Caco-2 (cell line): ENCODE measurements at regions not wholly inside any gene's neighbourhood (a gene's known extent, or its start where the extent isn't known, plus 50 kb on each side); places are given as distances from the start of the nearest gene placed in this dataset.

Source experiments
- BruUV-seq: library from RNA; stranded (reverse); fragments of 400-500 nt; replicated peaks from 2 replicates; lab custom pipeline; 2021; lab: Mats Ljungman, UMichigan
- CTCF ChIA-PET: fragments of 300-600 bp; sonication (Branson Sonifier 250); formaldehyde crosslinking; loops from one replicate; lab custom pipeline; 2022; ENCODE audit warnings: antibody characterized with exemption; lab: Charles Lee
- POLR2A ChIA-PET: fragments of 300-600 bp; sonication (Branson Sonifier 250); formaldehyde crosslinking; loops from one replicate; lab custom pipeline; 2022; ENCODE audit warnings: antibody characterized with exemption; lab: Charles Lee
- DNase-seq, 2 experiments: peaks; one replicate each; pipeline versions ENCODE4 v3.0.0 to v3.0.0-alpha.2; 2020 to 2022
- H3K27me3 ChIP-seq: replicated peaks from 2 replicates; pipeline ENCODE4 v1.6.0; 2011; ENCODE audit warnings: low read length; ENCODE audit not compliant: control insufficient read depth, insufficient read depth
- H3K36me3 ChIP-seq: 2 replicates; pipeline ENCODE4 v1.5.1; 2011; ENCODE audit warnings: low read length; ENCODE audit not compliant: control insufficient read depth, insufficient read depth
- H3K4me1 ChIP-seq: fragments of 250-450 bp; sonication (Bioruptor Pico); 2 replicates; pipeline ENCODE4 v1.5.1; 2020; ENCODE audit warnings: mild to moderate bottlenecking
- H3K4me3 ChIP-seq: 2 replicates; pipeline ENCODE4 v1.5.1; 2011; ENCODE audit warnings: low read depth, mild to moderate bottlenecking, control low read depth, low read length
- H3K9me3 ChIP-seq: fragments of 250-450 bp; sonication (Bioruptor Pico); 2 replicates; pipeline ENCODE4 v1.5.1; 2020; ENCODE audit warnings: mild to moderate bottlenecking, moderate library complexity
- H3K27ac Mint-ChIP-seq: one replicate; pipeline ENCODE4 v1.8.0; 2022; ENCODE audit warnings: mixed read lengths; ENCODE audit not compliant: unreplicated experiment
- H3K27me3 Mint-ChIP-seq: one replicate; pipeline ENCODE4 v1.8.0; 2022; ENCODE audit warnings: mixed read lengths; ENCODE audit not compliant: insufficient read depth, unreplicated experiment
- H3K36me3 Mint-ChIP-seq: one replicate; pipeline ENCODE4 v1.8.0; 2022; ENCODE audit warnings: mild to moderate bottlenecking, mixed read lengths; ENCODE audit not compliant: insufficient read depth, unreplicated experiment
- H3K4me1 Mint-ChIP-seq: one replicate; pipeline ENCODE4 v1.8.0; 2022; ENCODE audit warnings: low read depth, mixed read lengths; ENCODE audit not compliant: unreplicated experiment
- H3K4me3 Mint-ChIP-seq: one replicate; pipeline ENCODE4 v1.8.0; 2022; ENCODE audit warnings: mild to moderate bottlenecking, moderate library complexity, mixed read lengths; ENCODE audit not compliant: unreplicated experiment
- H3K9me3 Mint-ChIP-seq: one replicate; pipeline ENCODE4 v1.8.0; 2022; ENCODE audit warnings: mixed read lengths; ENCODE audit not compliant: unreplicated experiment
- intact Hi-C: fragments of 100-400 bp; cut with micrococcal nuclease; formaldehyde crosslinking; loops from one replicate; pipeline ENCODE4 v1.10.0; 2022; ENCODE audit not compliant: unreplicated experiment
- TF ChIP-seq, protein P1 (sequence below), 2 experiments: fragments of 200-600 bp in 1 of 2; IDR thresholded peaks; 1 replicate in 1 of 2; 2 replicates in 1 of 2; pipeline versions ENCODE4 v1.5.1 to v1.8.0; 2011 to 2022; ENCODE audit warnings: antibody characterized with exemption in 1 of 2, control low read depth in 1 of 2, inconsistent platforms in 1 of 2, low read depth in 1 of 2, low read length in 1 of 2, mild to moderate bottlenecking in 1 of 2, moderate library complexity in 1 of 2; ENCODE audit not compliant: insufficient read depth in 1 of 2, severe bottlenecking in 1 of 2, unreplicated experiment in 1 of 2

DNA sequence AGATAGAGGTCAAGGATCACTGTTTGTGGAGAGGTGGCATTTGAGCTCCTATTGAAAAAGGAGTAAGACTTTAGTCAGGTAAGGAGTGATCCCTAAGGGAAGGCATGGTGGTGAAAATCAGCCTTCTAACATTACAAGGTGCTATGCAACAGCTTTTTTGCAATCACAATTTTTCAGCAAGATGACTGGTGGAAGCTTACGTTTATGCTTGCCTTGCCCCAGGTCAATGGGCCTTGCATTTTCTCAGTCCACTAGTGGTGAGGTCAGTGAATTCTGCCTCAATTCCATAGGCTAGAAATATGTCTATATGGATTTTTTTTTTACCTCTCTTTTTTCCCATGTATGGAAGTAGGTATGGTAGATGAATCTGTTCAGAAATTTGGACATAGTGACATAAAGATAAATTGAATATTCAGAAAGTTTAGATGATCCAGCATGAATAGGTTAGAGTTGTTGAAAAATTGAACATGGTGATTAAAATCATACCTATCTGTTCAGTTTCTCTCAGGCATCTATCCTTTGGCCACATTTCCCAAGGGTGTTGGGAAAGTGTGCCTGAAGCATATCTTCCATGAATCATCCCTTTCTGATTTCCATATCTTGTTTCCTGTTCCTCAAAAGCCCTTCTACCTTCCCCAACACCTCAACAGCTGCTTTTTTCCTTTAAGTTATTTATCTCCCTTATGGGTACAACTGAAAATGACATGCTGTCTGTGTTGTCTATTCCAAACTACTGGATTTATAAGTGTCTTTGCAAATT lies 71.9 kb upstream of the PTPRZ1 start:
- Mint-ChIP-seq H3K27me3 (no peaks in the 10 kb centered on the region), H3K9me3 (no peaks in the 10 kb centered on the region), H3K4me3 (no peak overlapping the region), H3K36me3 (no peaks in the 10 kb centered on the region), H3K4me1 (no peaks in the 10 kb centered on the region), H3K27ac (no peak overlapping the region)
- no peak for DNase-seq
- intact Hi-C loops: no loop called here
- H3K4me1 ChIP-seq: no peaks in the 10 kb centered on the region
- no peaks in the 10 kb centered on the region for H3K36me3 ChIP-seq
- ChIA-PET CTCF (no interaction called here), POLR2A (no interaction called here)
- no peak overlapping the region for H3K4me3 ChIP-seq
- H3K9me3 ChIP-seq: no peaks in the 10 kb centered on the region
- TF ChIP-seq, protein P1, sequence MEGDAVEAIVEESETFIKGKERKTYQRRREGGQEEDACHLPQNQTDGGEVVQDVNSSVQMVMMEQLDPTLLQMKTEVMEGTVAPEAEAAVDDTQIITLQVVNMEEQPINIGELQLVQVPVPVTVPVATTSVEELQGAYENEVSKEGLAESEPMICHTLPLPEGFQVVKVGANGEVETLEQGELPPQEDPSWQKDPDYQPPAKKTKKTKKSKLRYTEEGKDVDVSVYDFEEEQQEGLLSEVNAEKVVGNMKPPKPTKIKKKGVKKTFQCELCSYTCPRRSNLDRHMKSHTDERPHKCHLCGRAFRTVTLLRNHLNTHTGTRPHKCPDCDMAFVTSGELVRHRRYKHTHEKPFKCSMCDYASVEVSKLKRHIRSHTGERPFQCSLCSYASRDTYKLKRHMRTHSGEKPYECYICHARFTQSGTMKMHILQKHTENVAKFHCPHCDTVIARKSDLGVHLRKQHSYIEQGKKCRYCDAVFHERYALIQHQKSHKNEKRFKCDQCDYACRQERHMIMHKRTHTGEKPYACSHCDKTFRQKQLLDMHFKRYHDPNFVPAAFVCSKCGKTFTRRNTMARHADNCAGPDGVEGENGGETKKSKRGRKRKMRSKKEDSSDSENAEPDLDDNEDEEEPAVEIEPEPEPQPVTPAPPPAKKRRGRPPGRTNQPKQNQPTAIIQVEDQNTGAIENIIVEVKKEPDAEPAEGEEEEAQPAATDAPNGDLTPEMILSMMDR (IDR thresholded peaks at IDR 0.05; ENCODE audit: insufficient read depth in 1 of 2, low read depth in 1 of 2, low read length in 1 of 2, severe bottlenecking in 1 of 2, unreplicated experiment in 1 of 2): no peak
- BruUV-seq: no TSS peak
- H3K27me3 ChIP-seq: no peaks in the 10 kb centered on the region

DNA sequence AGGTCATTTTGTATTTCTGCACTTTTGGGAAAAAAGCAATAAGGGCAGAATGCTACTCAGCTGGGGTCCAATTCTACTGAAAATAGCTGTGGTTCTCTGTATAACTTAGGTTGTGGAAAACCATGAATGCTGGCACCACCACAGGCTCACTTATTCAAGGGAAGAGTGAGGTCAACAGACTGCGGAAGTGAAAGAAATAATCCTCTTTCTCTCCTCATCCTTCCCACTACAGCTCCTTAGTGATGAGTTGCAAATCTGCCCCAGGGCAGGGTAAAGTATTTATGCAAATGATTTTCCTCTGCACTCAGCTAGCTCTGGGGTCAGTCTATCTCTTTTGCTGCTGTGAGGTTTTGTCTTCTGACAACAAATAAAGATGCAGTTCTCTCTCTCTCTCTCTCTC lies 74.1 kb upstream of the PTPRZ1 start:
- Histone ChIP-seq H3K4me3 (no peak overlapping the region), H3K9me3 (no peaks in the 10 kb centered on the region), H3K4me1 (no peaks in the 10 kb centered on the region), H3K36me3 (no peaks in the 10 kb centered on the region), H3K27me3 (no peaks in the 10 kb centered on the region)
- no peak for DNase-seq
- no peaks in the 10 kb centered on the region for H3K36me3 Mint-ChIP-seq
- ChIA-PET CTCF (no interaction called here), POLR2A (no interaction called here)
- no peaks in the 10 kb centered on the region for H3K27me3 Mint-ChIP-seq
- no peaks in the 10 kb centered on the region for H3K4me1 Mint-ChIP-seq
- intact Hi-C loops: no loop called here
- no peak overlapping the region for H3K27ac Mint-ChIP-seq
- BruUV-seq: no TSS peak
- TF ChIP-seq, protein P1 (IDR thresholded peaks at IDR 0.05; ENCODE audit: insufficient read depth in 1 of 2, low read depth in 1 of 2, low read length in 1 of 2, severe bottlenecking in 1 of 2, unreplicated experiment in 1 of 2): no peak
- no peak overlapping the region for H3K4me3 Mint-ChIP-seq
- H3K9me3 Mint-ChIP-seq: no peaks in the 10 kb centered on the region

GRCh38 chr7:121798453-121798840 lies 74.5 kb upstream of the PTPRZ1 start:
- no peaks in the 10 kb centered on the region for H3K4me1 Mint-ChIP-seq
- no peaks in the 10 kb centered on the region for H3K27me3 Mint-ChIP-seq
- Histone ChIP-seq H3K4me1 (no peaks in the 10 kb centered on the region), H3K9me3 (no peaks in the 10 kb centered on the region), H3K4me3 (no peak overlapping the region), H3K27me3 (no peaks in the 10 kb centered on the region), H3K36me3 (no peaks in the 10 kb centered on the region)
- TF ChIP-seq, protein P1 (IDR thresholded peaks at IDR 0.05; ENCODE audit: insufficient read depth in 1 of 2, low read depth in 1 of 2, low read length in 1 of 2, severe bottlenecking in 1 of 2, unreplicated experiment in 1 of 2): no peak
- intact Hi-C loops: no loop called here
- CTCF ChIA-PET: no interaction called here
- no peak overlapping the region for H3K27ac Mint-ChIP-seq
- no peak overlapping the region for H3K4me3 Mint-ChIP-seq
- POLR2A ChIA-PET: no interaction called here
- H3K9me3 Mint-ChIP-seq: no peaks in the 10 kb centered on the region
- no peaks in the 10 kb centered on the region for H3K36me3 Mint-ChIP-seq
- no peak for DNase-seq
- no TSS peak for BruUV-seq
